Ishikawa (cell line): ENCODE measurements at regions not wholly inside any gene's neighbourhood (a gene's known extent, or its start where the extent isn't known, plus 50 kb on each side); places are given as distances from the start of the nearest gene placed in this dataset.

Source experiments
- CEBPB ChIP-seq: IDR thresholded peaks from 2 replicates; pipeline ENCODE4 v1.6.1; 2012
- CREB1 ChIP-seq: IDR thresholded peaks from 2 replicates; pipeline ENCODE4 v1.6.1; 2012; ENCODE audit warnings: low read depth
- EGR1 ChIP-seq: IDR thresholded peaks from 2 replicates; pipeline ENCODE4 v1.6.1; 2012
- EP300 ChIP-seq: IDR thresholded peaks from 2 replicates; pipeline ENCODE4 v1.6.1; 2012; ENCODE audit warnings: borderline replicate concordance
- FOXM1 ChIP-seq: IDR thresholded peaks from 2 replicates; pipeline ENCODE4 v1.6.1; 2012; ENCODE audit warnings: low read depth, borderline replicate concordance
- NFIC ChIP-seq: IDR thresholded peaks from 2 replicates; pipeline ENCODE4 v1.6.1; 2012
- RAD21 ChIP-seq: IDR thresholded peaks from 2 replicates; pipeline ENCODE4 v1.6.1; 2012; ENCODE audit warnings: low read depth
- TAF1 ChIP-seq: IDR thresholded peaks from 2 replicates; pipeline ENCODE4 v1.6.1; 2012; ENCODE audit warnings: low read depth, mild to moderate bottlenecking
- TCF12 ChIP-seq: IDR thresholded peaks from 2 replicates; pipeline ENCODE4 v1.6.1; 2012; ENCODE audit warnings: low read depth
- TEAD4 ChIP-seq: IDR thresholded peaks from 2 replicates; pipeline ENCODE4 v1.6.1; 2012
- YY1 ChIP-seq: IDR thresholded peaks from 2 replicates; pipeline ENCODE4 v1.6.1; 2012; ENCODE audit warnings: low read depth
- ZBTB7A ChIP-seq: IDR thresholded peaks from 2 replicates; pipeline ENCODE4 v1.6.1; 2012; ENCODE audit warnings: low read depth
- TF ChIP-seq, protein P1 (sequence below): IDR thresholded peaks from 2 replicates; pipeline ENCODE4 v1.6.1; 2012
- TF ChIP-seq, protein P2 (sequence below): IDR thresholded peaks from 2 replicates; pipeline ENCODE4 v1.6.1; 2012; ENCODE audit warnings: low read depth, mild to moderate bottlenecking
- TF ChIP-seq, protein P3 (sequence below): IDR thresholded peaks from 2 replicates; pipeline ENCODE4 v1.6.1; 2012

DNA sequence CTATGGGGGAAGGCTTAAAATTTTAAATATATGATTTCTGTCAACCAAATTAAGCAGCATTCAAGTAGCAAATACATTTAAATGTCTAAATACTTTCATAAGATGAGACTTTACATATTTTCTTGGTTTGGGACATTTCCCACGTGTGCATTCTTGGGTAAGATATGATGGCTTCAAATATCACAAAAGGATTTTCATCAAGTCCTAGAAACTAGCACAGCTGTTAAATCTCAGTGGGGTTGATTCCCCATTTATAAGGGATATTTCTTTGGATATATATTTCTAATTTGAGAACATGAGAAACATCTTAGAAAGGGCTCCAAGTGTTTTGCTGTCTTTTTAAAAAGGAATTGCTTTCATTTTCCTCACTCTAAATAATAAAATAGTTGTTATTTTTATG, 90.2 kb downstream of the P2RY10 start:
- no peak for TF ChIP-seq EP300
- TF ChIP-seq FOXM1, result no peak
- no peak for TF ChIP-seq TEAD4
- TF ChIP-seq, protein P1, sequence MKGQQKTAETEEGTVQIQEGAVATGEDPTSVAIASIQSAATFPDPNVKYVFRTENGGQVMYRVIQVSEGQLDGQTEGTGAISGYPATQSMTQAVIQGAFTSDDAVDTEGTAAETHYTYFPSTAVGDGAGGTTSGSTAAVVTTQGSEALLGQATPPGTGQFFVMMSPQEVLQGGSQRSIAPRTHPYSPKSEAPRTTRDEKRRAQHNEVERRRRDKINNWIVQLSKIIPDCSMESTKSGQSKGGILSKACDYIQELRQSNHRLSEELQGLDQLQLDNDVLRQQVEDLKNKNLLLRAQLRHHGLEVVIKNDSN, result no peak
- no peak for TF ChIP-seq NFIC
- no peak for TF ChIP-seq TAF1
- TF ChIP-seq EGR1, result no peak
- TF ChIP-seq YY1, result no peak
- TF ChIP-seq RAD21, result no peak
- no peak for TF ChIP-seq CEBPB
- TF ChIP-seq TCF12, result no peak
- TF ChIP-seq, protein P2, sequence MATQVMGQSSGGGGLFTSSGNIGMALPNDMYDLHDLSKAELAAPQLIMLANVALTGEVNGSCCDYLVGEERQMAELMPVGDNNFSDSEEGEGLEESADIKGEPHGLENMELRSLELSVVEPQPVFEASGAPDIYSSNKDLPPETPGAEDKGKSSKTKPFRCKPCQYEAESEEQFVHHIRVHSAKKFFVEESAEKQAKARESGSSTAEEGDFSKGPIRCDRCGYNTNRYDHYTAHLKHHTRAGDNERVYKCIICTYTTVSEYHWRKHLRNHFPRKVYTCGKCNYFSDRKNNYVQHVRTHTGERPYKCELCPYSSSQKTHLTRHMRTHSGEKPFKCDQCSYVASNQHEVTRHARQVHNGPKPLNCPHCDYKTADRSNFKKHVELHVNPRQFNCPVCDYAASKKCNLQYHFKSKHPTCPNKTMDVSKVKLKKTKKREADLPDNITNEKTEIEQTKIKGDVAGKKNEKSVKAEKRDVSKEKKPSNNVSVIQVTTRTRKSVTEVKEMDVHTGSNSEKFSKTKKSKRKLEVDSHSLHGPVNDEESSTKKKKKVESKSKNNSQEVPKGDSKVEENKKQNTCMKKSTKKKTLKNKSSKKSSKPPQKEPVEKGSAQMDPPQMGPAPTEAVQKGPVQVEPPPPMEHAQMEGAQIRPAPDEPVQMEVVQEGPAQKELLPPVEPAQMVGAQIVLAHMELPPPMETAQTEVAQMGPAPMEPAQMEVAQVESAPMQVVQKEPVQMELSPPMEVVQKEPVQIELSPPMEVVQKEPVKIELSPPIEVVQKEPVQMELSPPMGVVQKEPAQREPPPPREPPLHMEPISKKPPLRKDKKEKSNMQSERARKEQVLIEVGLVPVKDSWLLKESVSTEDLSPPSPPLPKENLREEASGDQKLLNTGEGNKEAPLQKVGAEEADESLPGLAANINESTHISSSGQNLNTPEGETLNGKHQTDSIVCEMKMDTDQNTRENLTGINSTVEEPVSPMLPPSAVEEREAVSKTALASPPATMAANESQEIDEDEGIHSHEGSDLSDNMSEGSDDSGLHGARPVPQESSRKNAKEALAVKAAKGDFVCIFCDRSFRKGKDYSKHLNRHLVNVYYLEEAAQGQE, result no peak
- TF ChIP-seq CREB1, result no peak
- TF ChIP-seq, protein P3, sequence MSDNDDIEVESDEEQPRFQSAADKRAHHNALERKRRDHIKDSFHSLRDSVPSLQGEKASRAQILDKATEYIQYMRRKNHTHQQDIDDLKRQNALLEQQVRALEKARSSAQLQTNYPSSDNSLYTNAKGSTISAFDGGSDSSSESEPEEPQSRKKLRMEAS, result no peak
- no peak for TF ChIP-seq ZBTB7A

DNA sequence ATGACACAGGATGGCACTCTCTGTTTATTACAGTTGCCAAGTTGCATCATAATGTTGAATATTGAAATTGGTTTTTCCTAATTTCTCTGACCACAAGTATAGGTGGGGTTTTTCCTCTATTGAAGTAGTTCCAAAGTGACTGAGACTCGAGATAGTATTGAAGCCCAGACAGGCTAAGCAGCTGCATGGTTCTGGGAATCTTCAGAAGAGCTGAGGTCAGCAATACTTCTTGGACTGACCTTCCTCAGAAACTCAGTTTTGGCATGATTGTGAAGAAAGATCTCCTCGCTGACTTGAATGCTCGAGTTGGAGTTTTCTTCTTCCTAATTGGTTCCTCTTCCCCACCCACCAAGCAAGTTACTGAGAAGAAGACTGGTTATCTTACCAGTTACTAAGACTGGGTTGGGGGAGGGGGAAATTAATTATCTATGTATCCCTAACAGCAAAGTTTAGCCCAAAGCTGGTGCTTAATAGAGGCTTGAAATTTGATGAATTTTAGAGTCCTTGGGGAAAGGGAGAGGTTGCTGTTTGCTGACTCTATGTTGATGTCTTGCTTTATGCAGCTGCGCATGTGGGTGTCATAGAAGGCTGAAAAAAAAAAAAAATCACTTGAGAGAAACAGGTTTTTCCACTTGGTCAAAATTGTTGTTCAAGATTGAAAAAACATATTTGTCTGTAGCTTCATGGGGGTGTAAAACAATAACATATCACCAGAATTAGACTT, 91.1 kb downstream of the P2RY10 start:
- no peak for TF ChIP-seq FOXM1
- TF ChIP-seq CEBPB, result no peak
- TF ChIP-seq, protein P1, result no peak
- TF ChIP-seq RAD21, result no peak
- no peak for TF ChIP-seq ZBTB7A

DNA sequence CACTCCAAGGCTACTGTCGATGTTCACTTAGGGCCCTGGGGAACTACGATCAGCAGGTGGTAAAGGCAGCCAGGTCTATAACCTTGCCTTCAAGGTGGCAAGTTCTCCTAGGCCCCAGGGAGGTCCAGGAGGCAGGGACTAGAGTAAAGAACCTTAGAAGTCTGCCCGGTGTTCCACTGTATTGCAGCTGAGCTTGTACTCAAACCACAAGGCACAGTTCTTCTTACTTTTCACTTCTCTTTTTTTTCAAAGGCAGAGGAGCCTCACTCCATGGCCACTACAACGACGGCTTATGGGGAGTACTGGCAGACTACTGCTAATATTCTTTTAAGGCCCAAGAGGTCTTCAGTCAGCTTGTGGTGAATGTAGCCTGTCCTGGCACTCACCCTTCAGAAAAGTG, 78.8 kb upstream of the GPR174 start:
- TF ChIP-seq, protein P2, result no peak
- TF ChIP-seq FOXM1 (no peak), NFIC (no peak), CREB1 (no peak), CEBPB (no peak), EP300 (no peak), EGR1 (no peak), TEAD4 (no peak), TAF1 (no peak), YY1 (no peak), ZBTB7A (no peak), RAD21 (no peak), TCF12 (no peak)
- TF ChIP-seq, protein P3, result no peak

DNA sequence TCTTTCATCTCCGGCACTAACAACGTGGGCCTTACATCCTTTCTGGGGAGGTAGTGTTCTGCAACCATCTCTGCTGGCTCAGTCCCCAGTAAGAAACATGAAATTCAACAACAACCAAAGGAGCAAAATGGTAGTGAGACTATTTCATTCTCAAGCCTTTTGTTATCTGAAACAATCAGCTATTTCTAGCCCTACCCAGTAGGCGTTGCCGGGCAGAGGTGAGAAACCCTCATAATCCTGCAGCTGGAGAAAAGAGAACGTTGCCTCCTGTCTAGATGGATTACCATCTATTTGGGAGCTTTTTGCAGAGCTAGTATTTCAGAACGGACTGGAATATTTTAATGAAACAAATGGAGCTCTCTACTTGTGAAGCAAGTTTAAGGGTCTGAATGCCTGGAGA, 66.4 kb upstream of the GPR174 start:
- TF ChIP-seq TCF12 (no peak), ZBTB7A (no peak)

DNA sequence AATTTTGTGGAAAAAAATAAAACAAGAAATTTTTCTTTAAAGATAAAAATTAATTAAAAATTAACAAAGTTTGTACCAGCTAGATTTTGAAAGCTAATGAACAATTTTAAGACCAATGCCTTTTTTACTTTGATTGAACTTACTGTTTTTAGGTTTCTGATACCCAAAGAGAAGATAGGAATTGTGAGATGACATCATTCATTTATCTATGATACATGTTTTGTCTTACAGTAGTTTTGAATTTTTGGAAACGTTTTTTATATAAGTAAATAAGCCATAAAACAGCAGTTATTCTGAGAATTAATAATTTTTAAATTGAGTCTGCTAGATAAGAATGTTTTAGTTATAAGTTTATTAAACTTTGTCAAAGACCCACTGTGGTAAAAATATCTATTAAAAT, 65.0 kb upstream of the GPR174 start:
- TF ChIP-seq TCF12 (no peak), YY1 (no peak), CEBPB (no peak)

DNA sequence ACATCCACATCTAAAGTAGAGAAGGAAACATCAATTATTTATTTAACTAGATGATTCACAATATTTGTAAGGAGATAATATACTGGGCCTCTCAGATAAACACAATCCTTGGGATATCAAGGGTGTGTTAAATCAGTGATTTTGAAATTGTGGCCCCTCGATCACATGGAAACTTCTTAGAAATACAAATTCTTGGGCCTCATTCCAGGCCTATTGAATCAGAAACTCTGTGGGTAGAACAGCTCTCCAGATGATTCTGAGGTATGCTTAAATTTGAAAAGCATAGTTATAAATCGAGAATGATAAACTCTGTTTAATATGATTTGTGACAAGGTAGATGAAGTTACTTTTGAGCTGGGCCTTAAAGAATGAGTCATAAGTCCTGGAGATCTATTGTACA, 64.3 kb upstream of the GPR174 start:
- TF ChIP-seq RAD21 (no peak), EP300 (no peak), CEBPB (no peak)
- TF ChIP-seq, protein P1, result no peak
